ENCODE measurements at regions not wholly inside any gene's neighbourhood (a gene's known extent, or its start where the extent isn't known, plus 50 kb on each side); places are given as distances from the start of the nearest gene placed in this dataset.

GRCh38 chr15:96768435-96768789 is 437.9 kb downstream of the NR2F2 start:
- no peaks in the 10 kb centered on the region for H3K9me3 ChIP-seq (ENCODE audit: control insufficient read depth in 2 of 3, low read length in 3 of 3)
- Mint-ChIP-seq H3K27ac (no peak overlapping the region), H3K4me3 (no peak overlapping the region), H3K27me3 (peaks cover 0 to 5% (median 0%) of the 10 kb centered on the region in 5 donors), H3K4me1 (no peaks in the 10 kb centered on the region), H3K36me3 (no peaks in the 10 kb centered on the region), H3K9me3 (peaks cover 0 to 2% (median 0%) of the 10 kb centered on the region in 11 donors)
- ChIA-PET POLR2A (no interaction called here), CTCF (no interaction called here)
- no peak overlapping the region for H3K27ac ChIP-seq (ENCODE audit: low read depth, low read length)
- H3K4me1 ChIP-seq (ENCODE audit: control insufficient read depth in 2 of 2, insufficient read depth in 2 of 2, low read length in 2 of 2), result no peaks in the 10 kb centered on the region
- no peaks in the 10 kb centered on the region for H3K36me3 ChIP-seq (ENCODE audit: control insufficient read depth in 2 of 3, insufficient read depth in 3 of 3, low read length in 3 of 3)
- intact Hi-C loops (cut with micrococcal nuclease), result no loop called here
- H3K27me3 ChIP-seq (ENCODE audit: control insufficient read depth in 2 of 2, insufficient read depth in 2 of 2, low read length in 2 of 2), result no peaks in the 10 kb centered on the region
- ATAC-seq (no peak), DNase-seq (no peak)
- H3K4me3 ChIP-seq (ENCODE audit: low read length), result no peak overlapping the region

- H3K36me3 Mint-ChIP-seq, result no peaks in the 10 kb centered on the region
- peaks cover 0 to 4% (median 0%) of the 10 kb centered on the region in 11 donors for H3K9me3 Mint-ChIP-seq
- DNase-seq (no peak), ATAC-seq (no peak)
- H3K36me3 ChIP-seq (ENCODE audit: control insufficient read depth in 2 of 3, insufficient read depth in 3 of 3, low read length in 3 of 3), result no peaks in the 10 kb centered on the region
- no peak overlapping the region for H3K4me3 Mint-ChIP-seq
- intact Hi-C loops (cut with micrococcal nuclease), result no loop called here
- ChIA-PET CTCF (no interaction called here), POLR2A (no interaction called here)
- no peaks in the 10 kb centered on the region for H3K4me1 ChIP-seq (ENCODE audit: control insufficient read depth in 2 of 2, insufficient read depth in 2 of 2, low read length in 2 of 2)
- no peaks in the 10 kb centered on the region for H3K27me3 ChIP-seq (ENCODE audit: control insufficient read depth in 2 of 2, insufficient read depth in 2 of 2, low read length in 2 of 2)
- no peaks in the 10 kb centered on the region for H3K9me3 ChIP-seq (ENCODE audit: control insufficient read depth in 2 of 3, low read length in 3 of 3)
- H3K4me3 ChIP-seq (ENCODE audit: low read length), result no peak overlapping the region
- no peaks in the 10 kb centered on the region for H3K4me1 Mint-ChIP-seq
- H3K27ac Mint-ChIP-seq, result no peak overlapping the region
- peaks cover 0 to 13% (median 3%) of the 10 kb centered on the region in 5 donors for H3K27me3 Mint-ChIP-seq
- no peak overlapping the region for H3K27ac ChIP-seq (ENCODE audit: low read depth, low read length)
Observed at GRCh38 chr15:96771035-96771434, 440.5 kb downstream of the NR2F2 start.

GRCh38 chr15:96774216-96774615 is 443.7 kb downstream of the NR2F2 start:
- no peak for DNase-seq
- H3K27me3 Mint-ChIP-seq, result peaks cover 0 to 13% (median 3%) of the 10 kb centered on the region in 5 donors
- H3K27ac ChIP-seq (ENCODE audit: low read depth, low read length), result no peak overlapping the region
- no peaks in the 10 kb centered on the region for H3K27me3 ChIP-seq (ENCODE audit: control insufficient read depth in 2 of 2, insufficient read depth in 2 of 2, low read length in 2 of 2)
- H3K36me3 Mint-ChIP-seq, result no peaks in the 10 kb centered on the region
- ATAC-seq, result no peak
- POLR2A ChIA-PET, result no interaction called here
- intact Hi-C loops (cut with micrococcal nuclease), result no loop called here
- H3K36me3 ChIP-seq (ENCODE audit: control insufficient read depth in 2 of 3, insufficient read depth in 3 of 3, low read length in 3 of 3), result no peaks in the 10 kb centered on the region
- no peak overlapping the region for H3K4me3 Mint-ChIP-seq
- H3K27ac Mint-ChIP-seq, result no peak overlapping the region
- CTCF ChIA-PET, result no interaction called here
- H3K4me3 ChIP-seq (ENCODE audit: low read length), result no peak overlapping the region
- peaks cover 0 to 6% (median 0%) of the 10 kb centered on the region in 11 donors for H3K9me3 Mint-ChIP-seq
- H3K4me1 ChIP-seq (ENCODE audit: control insufficient read depth in 2 of 2, insufficient read depth in 2 of 2, low read length in 2 of 2), result no peaks in the 10 kb centered on the region
- no peaks in the 10 kb centered on the region for H3K4me1 Mint-ChIP-seq
- H3K9me3 ChIP-seq (ENCODE audit: control insufficient read depth in 2 of 3, low read length in 3 of 3), result no peaks in the 10 kb centered on the region

GRCh38 chr15:96783746-96784145 is 453.2 kb downstream of the NR2F2 start:
- no peak overlapping the region for H3K27ac Mint-ChIP-seq
- no peaks in the 10 kb centered on the region for H3K9me3 ChIP-seq (ENCODE audit: control insufficient read depth in 2 of 3, low read length in 3 of 3)
- H3K36me3 ChIP-seq (ENCODE audit: control insufficient read depth in 2 of 3, insufficient read depth in 3 of 3, low read length in 3 of 3), result no peaks in the 10 kb centered on the region
- ATAC-seq (no peak), DNase-seq (no peak)
- peaks cover 0 to 10% (median 5%) of the 10 kb centered on the region in 5 donors for H3K27me3 Mint-ChIP-seq
- H3K27me3 ChIP-seq (ENCODE audit: control insufficient read depth in 2 of 2, insufficient read depth in 2 of 2, low read length in 2 of 2), result no peaks in the 10 kb centered on the region
- no peaks in the 10 kb centered on the region for H3K4me1 Mint-ChIP-seq
- peaks cover 0 to 14% (median 4%) of the 10 kb centered on the region in 11 donors for H3K9me3 Mint-ChIP-seq
- H3K4me1 ChIP-seq (ENCODE audit: control insufficient read depth in 2 of 2, insufficient read depth in 2 of 2, low read length in 2 of 2), result no peaks in the 10 kb centered on the region
- no peak overlapping the region for H3K27ac ChIP-seq (ENCODE audit: low read depth, low read length)
- no peak overlapping the region for H3K4me3 ChIP-seq (ENCODE audit: low read length)
- no peaks in the 10 kb centered on the region for H3K36me3 Mint-ChIP-seq
- no peak overlapping the region for H3K4me3 Mint-ChIP-seq
- CTCF ChIA-PET, result no interaction called here
- intact Hi-C loops (cut with micrococcal nuclease), result no loop called here
- POLR2A ChIA-PET, result no interaction called here

- ChIA-PET POLR2A (no interaction called here), CTCF (no interaction called here)
- H3K4me3 ChIP-seq (ENCODE audit: low read length), result no peak overlapping the region
- Mint-ChIP-seq H3K36me3 (no peaks in the 10 kb centered on the region), H3K27ac (no peak overlapping the region), H3K9me3 (peaks cover 0 to 5% (median 3%) of the 10 kb centered on the region in 11 donors), H3K27me3 (peaks cover 0 to 5% (median 0%) of the 10 kb centered on the region in 5 donors), H3K4me3 (no peak overlapping the region), H3K4me1 (no peaks in the 10 kb centered on the region)
- no peaks in the 10 kb centered on the region for H3K36me3 ChIP-seq (ENCODE audit: control insufficient read depth in 2 of 3, insufficient read depth in 3 of 3, low read length in 3 of 3)
- no peaks in the 10 kb centered on the region for H3K27me3 ChIP-seq (ENCODE audit: control insufficient read depth in 2 of 2, insufficient read depth in 2 of 2, low read length in 2 of 2)
- no peaks in the 10 kb centered on the region for H3K9me3 ChIP-seq (ENCODE audit: control insufficient read depth in 2 of 3, low read length in 3 of 3)
- H3K27ac ChIP-seq (ENCODE audit: low read depth, low read length), result no peak overlapping the region
- DNase-seq, result no peak
- ATAC-seq, result no peak
- H3K4me1 ChIP-seq (ENCODE audit: control insufficient read depth in 2 of 2, insufficient read depth in 2 of 2, low read length in 2 of 2), result no peaks in the 10 kb centered on the region
- intact Hi-C loops (cut with micrococcal nuclease), result no loop called here
Observed at GRCh38 chr15:96790004-96790403, 459.5 kb downstream of the NR2F2 start.

- Histone ChIP-seq H3K4me3 (ENCODE audit: low read length) (no peak overlapping the region), H3K9me3 (ENCODE audit: control insufficient read depth in 2 of 3, low read length in 3 of 3) (no peaks in the 10 kb centered on the region), H3K27me3 (ENCODE audit: control insufficient read depth in 2 of 2, insufficient read depth in 2 of 2, low read length in 2 of 2) (no peaks in the 10 kb centered on the region), H3K27ac (ENCODE audit: low read depth, low read length) (no peak overlapping the region), H3K4me1 (ENCODE audit: control insufficient read depth in 2 of 2, insufficient read depth in 2 of 2, low read length in 2 of 2) (no peaks in the 10 kb centered on the region), H3K36me3 (ENCODE audit: control insufficient read depth in 2 of 3, insufficient read depth in 3 of 3, low read length in 3 of 3) (no peaks in the 10 kb centered on the region)
- peaks cover 0 to 14% (median 0%) of the 10 kb centered on the region in 5 donors for H3K27me3 Mint-ChIP-seq
- H3K4me1 Mint-ChIP-seq, result no peaks in the 10 kb centered on the region
- ChIA-PET CTCF (no interaction called here), POLR2A (no interaction called here)
- peaks cover 0 to 5% (median 0%) of the 10 kb centered on the region in 11 donors for H3K9me3 Mint-ChIP-seq
- DNase-seq (no peak), ATAC-seq (no peak)
- intact Hi-C loops (cut with micrococcal nuclease), result no loop called here
- H3K36me3 Mint-ChIP-seq, result no peaks in the 10 kb centered on the region
- no peak overlapping the region for H3K4me3 Mint-ChIP-seq
- H3K27ac Mint-ChIP-seq, result no peak overlapping the region
Observed at GRCh38 chr15:96792216-96792615, 461.7 kb downstream of the NR2F2 start.

GRCh38 chr15:96796841-96797240 is 466.3 kb downstream of the NR2F2 start:
- DNase-seq (no peak), ATAC-seq (no peak)
- no peaks in the 10 kb centered on the region for H3K4me1 ChIP-seq (ENCODE audit: control insufficient read depth in 2 of 2, insufficient read depth in 2 of 2, low read length in 2 of 2)
- Mint-ChIP-seq H3K36me3 (no peaks in the 10 kb centered on the region), H3K4me3 (no peak overlapping the region), H3K9me3 (peaks cover 0 to 6% (median 2%) of the 10 kb centered on the region in 11 donors), H3K4me1 (no peaks in the 10 kb centered on the region), H3K27me3 (peaks cover 0 to 23% (median 3%) of the 10 kb centered on the region in 5 donors), H3K27ac (no peak overlapping the region)
- CTCF ChIA-PET, result no interaction called here
- no peak overlapping the region for H3K27ac ChIP-seq (ENCODE audit: low read depth, low read length)
- POLR2A ChIA-PET, result no interaction called here
- no peak overlapping the region for H3K4me3 ChIP-seq (ENCODE audit: low read length)
- H3K9me3 ChIP-seq (ENCODE audit: control insufficient read depth in 2 of 3, low read length in 3 of 3), result no peaks in the 10 kb centered on the region
- intact Hi-C loops (cut with micrococcal nuclease), result no loop called here
- H3K27me3 ChIP-seq (ENCODE audit: control insufficient read depth in 2 of 2, insufficient read depth in 2 of 2, low read length in 2 of 2), result no peaks in the 10 kb centered on the region
- no peaks in the 10 kb centered on the region for H3K36me3 ChIP-seq (ENCODE audit: control insufficient read depth in 2 of 3, insufficient read depth in 3 of 3, low read length in 3 of 3)
